ENCODE measurements at regions not wholly inside any gene's neighbourhood (a gene's known extent, or its start where the extent isn't known, plus 50 kb on each side); places are given as distances from the start of the nearest gene placed in this dataset.

- Histone ChIP-seq H3K9ac (replicated peaks in 1 of 4; ENCODE audit: extremely low read depth in 1 of 4, low read depth in 3 of 4, low read length in 3 of 4) (no peak overlapping the region), H4K8ac (ENCODE audit: extremely low read depth, insufficient read depth, low read length) (no peak overlapping the region), H2BK12ac (ENCODE audit: low read depth, low read length) (no peak overlapping the region), H4K5ac (ENCODE audit: insufficient read length, low read depth, low read length) (no peak overlapping the region), H3K27me3 (replicated peaks in 1 of 4; ENCODE audit: control insufficient read depth in 3 of 4, extremely low read depth in 1 of 4, insufficient read depth in 3 of 4, low read length in 3 of 4) (no peaks in the 10 kb centered on the region), H3K27ac (ENCODE audit: low read depth, low read length) (no peak overlapping the region), H2BK20ac (ENCODE audit: low read length) (no peak overlapping the region), H3K56ac (replicated peaks; ENCODE audit: insufficient read length, low read depth, low read length) (no peak overlapping the region), H3K9me3 (ENCODE audit: insufficient read depth in 2 of 2, low read depth in 1 of 2, low read length in 1 of 2) (no peaks in the 10 kb centered on the region), H3K18ac (ENCODE audit: extremely low read depth, low read length) (no peak overlapping the region), H3K4me2 (ENCODE audit: insufficient read depth in 1 of 2, low read depth in 2 of 2, low read length in 2 of 2) (no peak overlapping the region), H3K23ac (ENCODE audit: insufficient read length) (no peak overlapping the region), H3K4me3 (ENCODE audit: extremely low read depth in 1 of 4, insufficient read depth in 2 of 4, low read depth in 3 of 4, low read length in 4 of 4) (no peak overlapping the region), H2AK5ac (ENCODE audit: low read depth, low read length) (no peak overlapping the region), H2BK5ac (ENCODE audit: low read depth, low read length) (no peak overlapping the region), H4K91ac (replicated peaks; ENCODE audit: insufficient read length, low read length) (no peak overlapping the region), H3K4ac (replicated peaks; ENCODE audit: insufficient read length, low read depth, low read length) (no peak overlapping the region), H3K79me1 (ENCODE audit: low read depth, low read length) (no peaks in the 10 kb centered on the region), H2BK120ac (replicated peaks; ENCODE audit: low read depth, low read length) (no peak overlapping the region), H4K20me1 (replicated peaks in 1 of 2; ENCODE audit: control insufficient read depth in 1 of 2, insufficient read depth in 2 of 2, low read length in 2 of 2) (no peaks in the 10 kb centered on the region), H2AFZ (ENCODE audit: low read length) (no peak overlapping the region), H3K4me1 (replicated peaks in 1 of 4; ENCODE audit: control insufficient read depth in 3 of 4, insufficient read depth in 4 of 4, low read length in 3 of 4) (peaks cover 0 to 6% (median 0%) of the 10 kb centered on the region in 4 experiments; a peak in 1 of 7 replicates), H3K14ac (ENCODE audit: insufficient read length) (no peak overlapping the region), H3K79me2 (ENCODE audit: control insufficient read depth in 1 of 2, insufficient read depth in 2 of 2, low read length in 2 of 2) (no peaks in the 10 kb centered on the region), H3K36me3 (ENCODE audit: control insufficient read depth in 2 of 4, insufficient read depth in 4 of 4, low read length in 3 of 4) (no peaks in the 10 kb centered on the region), H3K23me2 (ENCODE audit: low read depth, low read length) (no peaks in the 10 kb centered on the region), H2BK15ac (ENCODE audit: low read length) (no peak overlapping the region)
- CTCF ChIA-PET (ENCODE audit: partially characterized antibody): no interaction called here
- no peak for DNase-seq (ENCODE audit: low read depth in 1 of 2, low spot score in 2 of 2)
- no peak for TF ChIP-seq SIN3A (conservative IDR thresholded peaks at IDR 0.05 in 1 of 2, IDR thresholded peaks at IDR 0.05 in 1 of 2; ENCODE audit: low read depth in 1 of 2, low read length in 2 of 2)
- TF ChIP-seq CTCF (IDR thresholded peaks at IDR 0.05; ENCODE audit: control extremely low read depth in 1 of 3, insufficient read depth in 1 of 3, low read depth in 1 of 3, low read length in 3 of 3): no peak
- TF ChIP-seq HDAC2 (IDR thresholded peaks at IDR 0.05; ENCODE audit: borderline replicate concordance in 1 of 2, low read depth in 2 of 2, low read length in 2 of 2): no peak; a peak in 1 of 4 replicates
- no peak for TF ChIP-seq BACH1 (IDR thresholded peaks at IDR 0.05; ENCODE audit: low read length)
- TF ChIP-seq POLR2AphosphoS5 (IDR thresholded peaks at IDR 0.05; ENCODE audit: low read depth, low read length): no peak
- no peak for TF ChIP-seq MAX (IDR thresholded peaks at IDR 0.05)
- TF ChIP-seq CHD2 (IDR thresholded peaks at IDR 0.05; ENCODE audit: low read length): no peak
- TF ChIP-seq CEBPB (IDR thresholded peaks at IDR 0.05; ENCODE audit: low read depth, low read length): no peak
- TF ChIP-seq KDM5A (IDR thresholded peaks at IDR 0.05; ENCODE audit: low read length): no peak
- no peak for TF ChIP-seq TAF1 (IDR thresholded peaks at IDR 0.05; ENCODE audit: low read depth, low read length)
- TF ChIP-seq SRF (IDR thresholded peaks at IDR 0.05; ENCODE audit: low read depth, low read length): no peak
- no peak for TF ChIP-seq E2F6 (IDR thresholded peaks at IDR 0.05)
- TF ChIP-seq TEAD4 (IDR thresholded peaks at IDR 0.05; ENCODE audit: low read depth, low read length): no peak
- no peak for FAIRE-seq
- POLR2A ChIA-PET (ENCODE audit: partially characterized antibody): no interaction called here
Measured at GRCh38 chr16:17019366-17019765, 451.4 kb downstream of the XYLT1 start.

All from H1 (cell line).